Activated naive CD8-positive, alpha-beta T cell treated with anti-CD3 and anti-CD28 coated beads, Interleukin-2, amount 50 U/mL, for 24 hours (primary cell): ENCODE measurements at regions not wholly inside any gene's neighbourhood (a gene's known extent, or its start where the extent isn't known, plus 50 kb on each side); places are given as distances from the start of the nearest gene placed in this dataset.
"Not testable (repeated sequence)": the region's sequence is repeated elsewhere in the genome, so short reads cannot be mapped to it uniquely, and the experiment has no call there.

ENCODE experiments used
- ATAC-seq: fragments of 150-1000 bp; cut with Tn5 transposase; one replicate; pipeline ENCODE4 v1.10.0; 2021
- DNase-seq: peaks from one replicate; pipeline ENCODE4 v3.0.0; 2021
- H3K27ac Mint-ChIP-seq: one replicate; pipeline ENCODE4 v1.8.0; 2021; ENCODE audit warnings: mild to moderate bottlenecking, mixed read lengths
- H3K27me3 Mint-ChIP-seq: one replicate; pipeline ENCODE4 v1.8.0; 2021; ENCODE audit warnings: mixed read lengths
- H3K36me3 Mint-ChIP-seq: one replicate; pipeline ENCODE4 v1.8.0; 2021; ENCODE audit warnings: low read depth, mixed read lengths
- H3K4me1 Mint-ChIP-seq: one replicate; pipeline ENCODE4 v1.8.0; 2021; ENCODE audit warnings: mixed read lengths
- H3K4me3 Mint-ChIP-seq: one replicate; pipeline ENCODE4 v1.8.0; 2021; ENCODE audit warnings: mild to moderate bottlenecking, moderate library complexity, mixed read lengths
- H3K9me3 Mint-ChIP-seq: one replicate; pipeline ENCODE4 v1.8.0; 2021; ENCODE audit warnings: mixed read lengths

DNA sequence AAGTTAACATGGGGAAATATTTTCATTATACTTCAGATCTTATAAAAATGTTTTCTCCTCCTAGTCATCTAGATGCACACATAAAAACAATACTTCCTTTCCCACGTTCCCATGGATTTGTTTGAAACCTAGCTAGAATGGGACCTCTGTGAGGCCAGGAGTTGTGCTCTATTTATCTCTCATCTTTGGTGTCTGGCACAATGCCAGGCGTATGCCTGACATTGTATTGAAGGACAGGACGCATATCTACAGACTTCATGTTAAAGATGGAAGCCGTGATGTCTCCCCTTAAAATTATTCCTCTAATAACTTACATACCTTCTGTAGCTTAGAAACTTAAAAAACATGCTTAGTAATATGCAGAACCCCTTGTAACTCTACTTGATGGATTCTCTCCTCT lies 394.5 kb upstream of the FAT1 start:
- Mint-ChIP-seq H3K4me3 (no peak overlapping the region), H3K9me3 (peaks cover 4% of the 10 kb centered on the region), H3K4me1 (no peaks in the 10 kb centered on the region), H3K27me3 (no peaks in the 10 kb centered on the region), H3K27ac (no peak overlapping the region), H3K36me3 (no peaks in the 10 kb centered on the region)
- no peak for DNase-seq
- ATAC-seq, result no peak

DNA sequence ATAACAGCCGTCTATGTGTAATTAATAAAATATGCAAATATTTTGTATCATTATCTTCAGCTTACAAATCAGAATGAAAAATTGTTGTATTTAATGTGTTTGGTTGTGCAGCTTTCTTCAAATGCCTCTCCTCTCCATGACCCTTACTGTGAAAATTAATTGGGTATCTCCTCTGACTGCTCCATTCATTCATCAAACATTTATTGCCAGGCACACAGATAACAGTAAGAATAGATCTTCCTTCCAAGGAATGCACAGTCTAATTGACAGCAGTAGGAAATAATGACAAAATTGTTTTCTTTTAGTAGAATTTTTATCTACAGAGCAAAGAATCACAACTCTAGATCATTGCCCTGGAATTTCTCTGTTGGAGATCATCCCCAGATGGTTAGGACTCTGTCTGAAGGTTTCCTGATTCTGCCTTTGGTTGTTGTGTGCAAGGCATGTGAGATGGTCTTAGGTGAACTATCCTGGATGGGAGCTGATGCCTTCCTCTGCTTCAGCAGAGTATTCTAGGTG lies 395.0 kb upstream of the FAT1 start:
- Mint-ChIP-seq H3K4me1 (no peaks in the 10 kb centered on the region), H3K9me3 (peaks cover 9% of the 10 kb centered on the region), H3K36me3 (no peaks in the 10 kb centered on the region), H3K27me3 (no peaks in the 10 kb centered on the region), H3K4me3 (no peak overlapping the region), H3K27ac (no peak overlapping the region)
- ATAC-seq, result no peak
- no peak for DNase-seq

DNA sequence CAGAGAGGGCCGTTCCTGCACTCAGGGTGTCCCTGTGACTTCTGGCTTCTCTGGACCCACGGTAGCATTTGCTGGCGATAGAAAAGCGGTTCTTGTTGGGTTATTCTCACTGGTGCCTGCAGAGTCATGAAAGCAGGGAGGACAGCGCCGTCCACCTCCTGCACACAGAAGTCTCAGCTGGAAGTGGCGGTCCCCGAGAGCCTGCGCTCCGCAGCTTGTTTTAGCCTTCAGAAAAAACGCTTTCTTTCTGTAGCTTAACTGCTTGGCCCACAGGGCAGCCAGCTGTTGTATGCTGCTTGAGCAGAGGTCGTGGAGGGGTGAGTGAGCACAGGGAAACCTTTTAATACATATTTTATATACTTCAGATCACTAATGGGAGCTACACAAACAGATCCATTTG lies 400.7 kb upstream of the FAT1 start:
- Mint-ChIP-seq H3K27me3 (no peaks in the 10 kb centered on the region), H3K9me3 (peaks cover 17% of the 10 kb centered on the region), H3K4me3 (no peak overlapping the region), H3K36me3 (no peaks in the 10 kb centered on the region), H3K4me1 (no peaks in the 10 kb centered on the region), H3K27ac (no peak overlapping the region)
- ATAC-seq, result no peak
- no peak for DNase-seq

DNA sequence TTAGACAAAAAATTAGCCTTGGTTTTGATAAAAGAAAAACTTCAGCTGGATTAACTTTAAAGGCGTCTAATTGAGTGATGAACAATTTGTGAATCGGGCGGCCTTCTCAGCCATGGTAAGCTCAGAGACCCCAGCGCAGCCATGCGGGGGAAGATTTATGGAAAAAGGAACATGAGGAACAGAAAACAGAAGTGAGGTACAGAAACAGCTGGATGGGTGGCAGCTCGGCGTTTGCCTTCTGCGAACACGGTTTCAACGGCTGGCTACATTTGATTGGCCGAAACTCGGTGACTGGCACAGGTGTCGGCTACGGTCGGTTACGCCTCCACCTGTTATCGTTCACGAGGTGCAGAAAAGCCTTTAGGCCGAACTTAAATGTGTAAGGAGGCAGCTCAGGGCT lies 401.4 kb upstream of the FAT1 start:
- ATAC-seq, result no peak
- H3K4me1 Mint-ChIP-seq, result no peaks in the 10 kb centered on the region
- H3K36me3 Mint-ChIP-seq, result no peaks in the 10 kb centered on the region

DNA sequence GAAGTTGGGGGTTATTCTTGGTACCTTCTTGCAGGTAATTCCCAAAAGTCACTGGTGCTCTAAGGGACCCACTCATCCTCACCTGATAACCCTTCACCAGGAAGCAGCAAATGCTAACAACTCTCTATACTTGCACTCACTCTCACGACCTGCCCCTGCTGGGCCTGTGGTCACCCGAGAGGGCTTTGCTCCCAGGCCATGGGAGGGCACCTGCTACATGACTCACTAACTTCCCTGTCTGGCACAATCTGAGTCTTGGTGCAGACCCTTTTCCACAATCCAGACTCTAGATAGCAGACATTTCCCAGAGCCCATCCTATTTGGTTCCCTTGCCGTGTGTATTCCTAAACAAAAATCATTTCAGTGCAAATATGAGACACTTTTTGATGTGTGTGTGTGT lies 403.8 kb upstream of the FAT1 start:
- no peak for ATAC-seq
- H3K4me3 Mint-ChIP-seq, result no peak overlapping the region
- no peaks in the 10 kb centered on the region for H3K4me1 Mint-ChIP-seq
- H3K9me3 Mint-ChIP-seq, result peaks cover 25% of the 10 kb centered on the region
- H3K27ac Mint-ChIP-seq, result no peak overlapping the region
- DNase-seq, result no peak
- no peaks in the 10 kb centered on the region for H3K27me3 Mint-ChIP-seq
- no peaks in the 10 kb centered on the region for H3K36me3 Mint-ChIP-seq

More for the DNA sequence above, 401.4 kb upstream of the FAT1 start:
- Mint-ChIP-seq H3K27ac (no peak overlapping the region), H3K9me3 (peaks cover 22% of the 10 kb centered on the region), H3K4me3 (no peak overlapping the region), H3K27me3 (no peaks in the 10 kb centered on the region)
- no peak for DNase-seq

DNA sequence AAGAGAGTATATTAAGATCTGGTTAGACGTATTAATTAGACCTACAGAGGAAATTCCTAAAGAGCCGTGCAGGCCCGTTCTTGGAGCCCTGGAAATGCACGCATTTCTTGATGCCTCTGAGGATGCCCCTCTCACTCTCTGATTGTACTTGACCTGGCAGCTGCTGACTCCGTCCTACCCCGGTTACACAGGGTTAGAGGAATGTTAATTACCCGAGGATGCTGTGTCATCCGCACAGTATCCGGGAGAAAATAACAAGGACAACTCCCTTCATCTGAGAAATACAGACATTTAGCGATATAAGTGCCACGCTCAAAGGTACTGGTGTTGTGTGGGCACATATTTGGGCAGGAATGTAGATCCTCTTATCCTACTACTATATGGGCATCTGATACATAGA lies 404.6 kb upstream of the FAT1 start:
- Mint-ChIP-seq H3K27ac (no peak overlapping the region), H3K36me3 (no peaks in the 10 kb centered on the region), H3K4me1 (no peaks in the 10 kb centered on the region), H3K4me3 (no peak overlapping the region), H3K27me3 (no peaks in the 10 kb centered on the region), H3K9me3 (peaks cover 20% of the 10 kb centered on the region)
- ATAC-seq (no peak), DNase-seq (no peak)

DNA sequence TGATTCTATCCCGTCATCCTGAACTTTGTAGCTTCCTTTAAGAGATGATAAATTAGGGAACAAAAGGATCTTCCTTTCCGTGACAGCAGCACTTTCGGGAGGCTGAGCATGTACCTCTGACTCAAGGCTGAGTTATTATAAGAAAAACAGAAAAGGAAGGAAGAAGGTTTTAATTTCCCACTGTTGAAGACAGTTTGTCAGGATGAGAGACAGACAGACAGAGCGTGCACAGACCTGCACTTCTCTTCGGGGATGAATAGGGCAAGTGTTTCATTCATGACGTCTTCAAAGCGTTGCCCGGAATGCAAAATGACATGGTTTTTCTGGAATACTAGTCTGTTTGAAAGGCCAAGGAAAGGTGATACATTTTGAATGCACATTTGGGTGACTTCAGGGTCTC lies 405.3 kb upstream of the FAT1 start:
- H3K27me3 Mint-ChIP-seq, result no peaks in the 10 kb centered on the region
- no peak for ATAC-seq
- DNase-seq, result no peak
- no peak overlapping the region for H3K4me3 Mint-ChIP-seq
- no peak overlapping the region for H3K27ac Mint-ChIP-seq
- peaks cover 15% of the 10 kb centered on the region for H3K9me3 Mint-ChIP-seq
- H3K36me3 Mint-ChIP-seq, result no peaks in the 10 kb centered on the region
- no peaks in the 10 kb centered on the region for H3K4me1 Mint-ChIP-seq

DNA sequence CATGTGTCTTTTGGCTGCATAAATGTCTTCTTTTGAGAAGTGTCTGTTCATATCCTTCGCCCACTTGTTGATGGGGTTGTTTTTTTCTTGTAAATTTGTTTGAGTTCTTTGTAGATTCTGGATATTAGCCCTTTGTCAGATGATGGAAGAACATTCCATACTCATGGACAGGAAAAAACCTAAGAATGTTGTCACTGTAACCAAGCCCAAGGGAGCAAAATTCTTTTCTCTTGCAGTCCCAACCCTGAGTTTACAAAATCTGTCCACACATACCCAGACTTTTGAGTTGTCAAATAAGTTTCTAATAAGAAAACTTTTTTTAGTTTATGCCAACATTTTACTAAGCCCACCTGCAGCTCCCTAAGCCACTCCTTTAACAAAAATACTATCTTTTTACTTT lies 408.2 kb upstream of the FAT1 start:
- peaks cover 20% of the 10 kb centered on the region for H3K9me3 Mint-ChIP-seq
- not testable (repeated sequence) for H3K27me3 Mint-ChIP-seq, H3K27ac Mint-ChIP-seq, DNase-seq, H3K4me1 Mint-ChIP-seq, H3K4me3 Mint-ChIP-seq, ATAC-seq, H3K36me3 Mint-ChIP-seq

DNA sequence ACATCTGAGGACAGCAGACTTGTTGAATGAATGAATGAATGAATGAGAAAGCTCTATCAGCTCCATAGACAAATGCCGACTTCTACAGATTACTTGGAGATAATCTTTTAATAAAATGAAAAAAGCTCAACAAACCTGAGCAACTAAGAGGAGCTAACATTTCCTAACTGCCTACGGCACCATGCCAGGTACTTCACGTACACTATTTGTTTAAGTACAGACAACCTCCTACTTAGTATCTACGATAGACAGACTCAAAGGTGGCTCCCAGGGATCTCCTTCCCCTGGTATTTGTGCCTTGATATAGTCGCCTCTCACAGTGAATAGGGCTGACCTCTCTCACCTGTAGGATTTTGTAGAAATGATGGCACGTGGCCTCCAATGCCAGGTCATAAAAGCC lies 412.2 kb upstream of the FAT1 start:
- no peak overlapping the region for H3K27ac Mint-ChIP-seq
- no peak for ATAC-seq
- DNase-seq, result no peak
- H3K4me1 Mint-ChIP-seq, result no peaks in the 10 kb centered on the region
- H3K27me3 Mint-ChIP-seq, result no peaks in the 10 kb centered on the region
- no peak overlapping the region for H3K4me3 Mint-ChIP-seq
- peaks cover 19% of the 10 kb centered on the region for H3K9me3 Mint-ChIP-seq
- no peaks in the 10 kb centered on the region for H3K36me3 Mint-ChIP-seq

DNA sequence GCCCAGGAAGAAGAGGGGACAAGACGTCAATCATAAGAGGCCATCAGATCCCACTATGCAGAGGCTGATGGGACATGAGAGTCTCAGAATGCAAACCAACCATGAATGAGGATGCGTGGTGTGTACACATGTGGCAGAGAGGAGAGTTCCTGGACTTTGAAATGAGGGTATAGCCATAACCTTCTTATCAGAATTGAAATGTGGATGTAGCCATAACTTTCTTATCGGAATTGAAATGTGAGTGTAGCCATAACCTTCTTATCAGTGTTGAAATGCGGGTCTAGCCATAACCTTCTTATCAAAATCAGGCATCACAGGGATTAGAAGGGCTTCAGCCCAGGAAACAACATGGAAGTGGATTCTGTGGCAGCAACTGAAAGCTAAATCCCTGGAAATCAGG lies 415.5 kb upstream of the FAT1 start:
- ATAC-seq, result no peak
- Mint-ChIP-seq H3K4me1 (no peaks in the 10 kb centered on the region), H3K36me3 (no peaks in the 10 kb centered on the region), H3K27me3 (no peaks in the 10 kb centered on the region), H3K9me3 (peaks cover 19% of the 10 kb centered on the region), H3K4me3 (no peak overlapping the region), H3K27ac (no peak overlapping the region)
- no peak for DNase-seq

DNA sequence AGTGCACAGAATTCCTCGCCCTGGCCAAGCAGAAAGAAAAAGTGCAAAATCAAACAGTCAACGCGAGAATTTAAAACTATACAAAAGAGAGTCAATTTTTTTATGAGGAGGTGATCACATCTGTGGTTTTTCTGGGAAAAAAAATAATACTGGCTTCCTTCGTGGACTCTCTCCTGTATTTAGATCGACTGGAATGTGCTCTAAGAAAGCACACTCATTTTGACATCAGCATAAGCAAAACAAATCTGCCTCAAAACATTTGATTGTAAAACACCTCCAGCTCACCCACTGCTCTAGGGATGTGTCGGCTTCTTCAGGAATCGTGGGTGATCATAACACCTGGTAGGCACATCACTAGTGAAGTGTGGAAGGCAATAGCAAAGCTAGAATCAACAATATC lies 417.4 kb upstream of the FAT1 start:
- Mint-ChIP-seq H3K27ac (no peak overlapping the region), H3K4me1 (no peaks in the 10 kb centered on the region), H3K36me3 (no peaks in the 10 kb centered on the region), H3K27me3 (no peaks in the 10 kb centered on the region), H3K4me3 (no peak overlapping the region), H3K9me3 (peaks cover 14% of the 10 kb centered on the region)
- ATAC-seq, result no peak
- no peak for DNase-seq

DNA sequence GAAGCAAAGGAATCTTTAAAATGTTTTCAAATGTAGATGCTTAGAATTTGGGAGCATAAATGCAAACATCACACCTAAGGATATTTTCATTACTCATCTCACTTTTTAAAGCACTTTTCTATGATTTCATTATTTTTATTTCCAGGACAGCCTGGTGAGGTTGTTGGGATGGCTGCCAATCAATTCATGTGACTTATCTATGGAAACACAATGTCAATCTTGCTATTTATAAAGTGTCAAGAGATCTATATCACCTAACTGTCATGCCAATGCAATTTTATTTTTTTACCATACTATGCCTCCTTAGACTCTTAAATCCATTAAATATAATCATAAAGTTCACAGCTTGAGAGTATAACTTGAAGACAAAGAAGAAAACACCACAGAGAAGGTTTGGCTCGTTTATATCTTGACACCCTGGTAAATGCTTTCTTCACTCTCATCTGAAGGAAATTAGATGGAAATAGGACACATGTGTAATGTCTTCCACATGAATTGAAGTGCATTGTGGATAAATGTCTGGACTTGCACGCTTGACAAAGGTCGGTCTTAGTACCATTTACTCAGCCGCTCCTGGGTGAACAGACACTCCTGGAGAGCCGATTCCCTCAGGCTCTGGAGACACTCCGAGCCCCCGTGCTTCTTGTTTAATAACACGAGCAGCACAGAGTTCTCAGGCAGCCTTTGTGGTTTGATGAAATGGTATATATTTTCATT lies 425.7 kb upstream of the FAT1 start:
- no peaks in the 10 kb centered on the region for H3K27me3 Mint-ChIP-seq
- peaks cover 20% of the 10 kb centered on the region for H3K9me3 Mint-ChIP-seq
- no peak for ATAC-seq
- no peaks in the 10 kb centered on the region for H3K36me3 Mint-ChIP-seq
- no peak for DNase-seq
- no peak overlapping the region for H3K4me3 Mint-ChIP-seq
- no peaks in the 10 kb centered on the region for H3K4me1 Mint-ChIP-seq
- no peak overlapping the region for H3K27ac Mint-ChIP-seq

DNA sequence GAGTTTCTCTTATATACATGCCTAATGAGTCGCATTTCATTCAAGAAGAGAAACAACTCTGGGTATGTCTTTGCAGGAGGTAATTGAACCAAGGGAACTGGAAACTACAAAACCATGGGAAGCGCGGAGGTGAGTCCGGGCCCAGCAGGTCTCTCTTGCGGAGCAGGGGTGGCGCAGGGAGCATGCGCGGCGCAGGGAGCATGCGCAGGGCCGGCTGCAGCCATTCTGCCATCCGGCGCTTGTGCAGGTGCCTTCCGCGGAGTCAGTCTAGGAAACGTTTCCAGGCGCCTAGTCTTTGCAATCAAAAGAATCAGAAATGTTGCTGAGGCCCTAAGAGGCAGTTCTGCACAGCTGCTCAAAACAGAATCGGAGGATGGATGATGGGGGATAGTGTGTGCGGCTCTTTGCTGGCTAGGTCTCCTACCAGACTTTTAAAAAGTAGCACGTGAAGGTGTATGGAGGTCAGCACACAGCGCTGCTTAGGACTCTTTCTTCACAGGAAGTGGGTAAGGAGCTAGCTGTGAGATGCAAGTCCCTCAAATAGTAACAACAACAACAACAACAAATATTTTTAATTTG lies 433.8 kb upstream of the FAT1 start:
- Mint-ChIP-seq H3K27ac (no peak overlapping the region), H3K27me3 (no peaks in the 10 kb centered on the region), H3K9me3 (peaks cover 10% of the 10 kb centered on the region), H3K4me1 (no peaks in the 10 kb centered on the region), H3K36me3 (no peaks in the 10 kb centered on the region), H3K4me3 (no peak overlapping the region)
- ATAC-seq (no peak), DNase-seq (no peak)

DNA sequence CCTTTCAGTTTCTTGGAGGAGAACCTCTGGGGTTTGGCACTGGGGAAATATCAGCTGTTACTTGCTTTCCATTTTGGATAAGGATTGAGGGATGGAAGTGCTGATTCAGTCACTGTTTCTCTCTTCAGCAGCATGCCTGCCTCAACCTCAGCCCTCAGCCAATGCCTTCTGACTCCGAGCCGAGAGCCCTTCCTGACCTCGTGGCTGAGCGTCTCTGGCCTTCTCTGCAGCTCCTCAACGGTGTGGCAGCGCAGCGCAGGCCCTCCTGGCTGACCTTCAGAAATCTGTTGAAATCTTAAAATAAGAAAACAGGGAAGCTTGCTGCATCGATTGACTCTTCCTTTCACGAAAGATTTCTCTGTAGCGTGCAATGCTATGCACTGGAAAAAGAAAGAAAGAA lies 434.3 kb upstream of the FAT1 start:
- Mint-ChIP-seq H3K27ac (no peak overlapping the region), H3K9me3 (peaks cover 10% of the 10 kb centered on the region)

DNA sequence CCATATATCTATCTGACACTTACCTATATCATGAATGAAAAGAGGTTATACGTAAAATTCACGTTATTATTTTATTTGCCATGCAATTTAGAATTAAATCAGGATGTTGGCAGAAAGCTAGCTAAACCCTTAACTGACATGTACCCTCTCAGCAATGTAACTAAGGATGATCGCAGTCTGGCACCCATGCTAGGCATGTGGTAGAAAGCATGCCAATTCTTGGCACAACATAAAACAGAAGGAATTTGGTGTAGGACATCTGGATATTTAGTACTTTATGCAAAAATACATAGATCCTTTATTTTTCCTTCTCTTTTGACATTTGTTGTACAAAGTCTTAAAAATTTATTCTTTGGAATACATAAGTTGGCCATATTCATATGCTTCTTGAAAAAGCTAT lies 436.8 kb upstream of the FAT1 start:
- no peaks in the 10 kb centered on the region for H3K36me3 Mint-ChIP-seq

More for the DNA sequence above, 434.3 kb upstream of the FAT1 start:
- no peak overlapping the region for H3K4me3 Mint-ChIP-seq
- DNase-seq (no peak), ATAC-seq (no peak)
- no peaks in the 10 kb centered on the region for H3K4me1 Mint-ChIP-seq
- no peaks in the 10 kb centered on the region for H3K36me3 Mint-ChIP-seq
- no peaks in the 10 kb centered on the region for H3K27me3 Mint-ChIP-seq

More for the DNA sequence above, 436.8 kb upstream of the FAT1 start:
- Mint-ChIP-seq H3K27ac (no peak overlapping the region), H3K4me3 (no peak overlapping the region), H3K27me3 (no peaks in the 10 kb centered on the region), H3K9me3 (peaks cover 11% of the 10 kb centered on the region), H3K4me1 (no peaks in the 10 kb centered on the region)
- no peak for DNase-seq
- no peak for ATAC-seq
